GM13976 (cell line): ENCODE measurements at regions not wholly inside any gene's neighbourhood (a gene's known extent, or its start where the extent isn't known, plus 50 kb on each side); places are given as distances from the start of the nearest gene placed in this dataset.
A peak's percentile ranks its signal among the peaks of the same experiment; 100 is the strongest.

Experiments used
- DNase-seq: peaks from one replicate; pipeline ENCODE4 v3.0.0; 2012; ENCODE audit warnings: low spot score
- in situ Hi-C: fragments of 300-500 bp; cut with MboI; formaldehyde crosslinking; loops from one replicate; pipeline ENCODE4 v1.12.0; 2022; ENCODE audit warnings: low sequenced_read_pairs, mixed read lengths, inconsistent platforms; ENCODE audit not compliant: unreplicated experiment
- TF ChIP-seq, protein P1 (sequence below): IDR thresholded peaks from 2 replicates; pipeline ENCODE4 v1.5.1; 2012; ENCODE audit warnings: borderline replicate concordance, mild to moderate bottlenecking; ENCODE audit not compliant: insufficient read depth; ENCODE audit errors: extremely low read depth, missing control alignments, control extremely low read depth

DNA sequence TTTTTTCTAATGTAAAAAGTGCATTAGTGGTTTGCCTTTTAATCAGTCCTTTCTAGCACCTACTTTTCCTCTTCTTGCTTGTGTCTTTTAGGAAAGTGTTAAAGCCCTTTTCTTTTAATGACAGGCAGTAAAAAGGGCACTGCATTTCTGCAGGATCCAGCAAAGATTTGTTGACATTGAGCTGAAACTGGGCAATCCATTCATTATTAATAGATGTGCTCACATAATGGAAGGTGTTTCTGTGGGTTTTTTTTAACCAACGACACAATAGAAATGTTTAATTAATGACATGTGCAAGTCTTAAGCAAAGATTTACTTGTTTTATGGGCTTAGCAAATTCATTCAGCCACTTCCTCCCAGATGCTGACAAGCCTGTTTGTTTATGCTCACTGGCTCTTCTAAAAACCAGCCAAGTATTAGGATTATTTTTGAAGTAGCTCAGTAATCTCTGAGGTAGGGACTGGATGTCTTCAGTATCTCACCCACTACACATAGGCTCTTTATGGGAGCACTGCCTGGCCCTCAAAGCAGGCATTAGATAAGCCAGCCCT is 1201.1 kb downstream of the SORCS1 start:
- no peak for DNase-seq
- in situ Hi-C loops = no loop called here
- TF ChIP-seq, protein P1, sequence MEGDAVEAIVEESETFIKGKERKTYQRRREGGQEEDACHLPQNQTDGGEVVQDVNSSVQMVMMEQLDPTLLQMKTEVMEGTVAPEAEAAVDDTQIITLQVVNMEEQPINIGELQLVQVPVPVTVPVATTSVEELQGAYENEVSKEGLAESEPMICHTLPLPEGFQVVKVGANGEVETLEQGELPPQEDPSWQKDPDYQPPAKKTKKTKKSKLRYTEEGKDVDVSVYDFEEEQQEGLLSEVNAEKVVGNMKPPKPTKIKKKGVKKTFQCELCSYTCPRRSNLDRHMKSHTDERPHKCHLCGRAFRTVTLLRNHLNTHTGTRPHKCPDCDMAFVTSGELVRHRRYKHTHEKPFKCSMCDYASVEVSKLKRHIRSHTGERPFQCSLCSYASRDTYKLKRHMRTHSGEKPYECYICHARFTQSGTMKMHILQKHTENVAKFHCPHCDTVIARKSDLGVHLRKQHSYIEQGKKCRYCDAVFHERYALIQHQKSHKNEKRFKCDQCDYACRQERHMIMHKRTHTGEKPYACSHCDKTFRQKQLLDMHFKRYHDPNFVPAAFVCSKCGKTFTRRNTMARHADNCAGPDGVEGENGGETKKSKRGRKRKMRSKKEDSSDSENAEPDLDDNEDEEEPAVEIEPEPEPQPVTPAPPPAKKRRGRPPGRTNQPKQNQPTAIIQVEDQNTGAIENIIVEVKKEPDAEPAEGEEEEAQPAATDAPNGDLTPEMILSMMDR = no peak

DNA sequence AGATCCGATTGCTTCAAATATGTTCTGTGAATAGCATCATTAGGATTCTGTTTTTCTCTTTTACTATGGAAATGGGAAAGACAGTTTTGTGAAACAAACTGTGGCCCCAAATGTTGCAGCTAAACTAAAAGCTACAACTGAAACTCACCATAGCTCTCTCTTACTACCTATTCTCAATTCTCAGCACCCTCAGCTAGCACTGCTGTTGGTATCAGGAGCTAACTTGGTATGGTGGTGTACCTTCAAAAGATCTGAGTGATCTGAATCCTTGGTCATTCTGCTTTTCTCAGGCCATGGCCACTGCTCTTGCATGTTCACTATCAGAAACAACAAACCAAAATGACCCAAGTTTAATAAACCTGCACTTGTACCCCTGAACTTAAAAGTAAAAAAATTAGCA is 1208.0 kb downstream of the SORCS1 start:
- DNase-seq = no peak
- TF ChIP-seq, protein P1 = no peak
- in situ Hi-C loops = loop anchor here (10.0 kb wide), 1 partner anchor 228 kb away; no protein-coding TSS in a partner anchor

DNA sequence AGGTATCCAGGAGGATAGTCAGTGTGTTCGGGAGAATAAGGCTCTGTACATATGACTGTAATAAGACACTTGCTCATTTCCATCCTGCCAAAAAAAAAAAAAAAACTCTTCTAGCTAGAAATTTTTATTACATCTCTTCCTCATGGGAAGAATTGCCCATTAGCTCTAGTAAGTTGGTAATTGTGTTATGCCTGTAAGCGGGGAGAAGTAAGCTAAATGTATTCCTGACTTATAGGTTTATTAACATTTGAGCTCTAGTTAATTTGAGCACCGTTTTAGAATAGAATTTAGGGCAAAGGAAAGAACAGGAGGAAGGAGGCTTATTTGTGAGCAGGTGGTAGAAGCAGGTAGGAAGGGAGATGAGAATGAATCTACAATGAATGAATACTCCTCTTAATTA is 1210.6 kb downstream of the SORCS1 start:
- TF ChIP-seq, protein P1 = no peak
- in situ Hi-C loops = loop anchor here (10.0 kb wide), 1 partner anchor 231 kb away; no protein-coding TSS in a partner anchor
- DNase-seq = no peak

DNA sequence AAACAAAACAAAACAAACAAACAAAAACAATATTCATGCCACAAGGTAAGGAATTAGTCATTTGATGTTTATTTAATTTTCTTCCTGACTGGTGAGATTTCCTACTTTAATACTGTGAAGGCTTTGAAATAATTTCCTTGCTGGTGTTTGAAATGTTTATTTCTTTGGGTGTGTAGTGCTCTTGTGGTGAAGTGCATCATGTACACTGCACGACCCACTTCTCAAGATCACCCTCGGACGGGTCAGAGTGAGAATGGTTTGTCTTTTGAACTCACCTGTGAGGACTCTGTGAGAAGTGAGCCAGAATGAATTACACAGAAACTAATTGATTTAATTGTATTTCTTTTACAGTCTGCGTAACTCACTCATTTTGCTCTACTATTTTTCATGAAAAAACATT is 1211.5 kb downstream of the SORCS1 start:
- in situ Hi-C loops = loop anchor here (10.0 kb wide), 1 partner anchor 232 kb away; no protein-coding TSS in a partner anchor
- TF ChIP-seq, protein P1 = no peak
- DNase-seq = no peak

DNA sequence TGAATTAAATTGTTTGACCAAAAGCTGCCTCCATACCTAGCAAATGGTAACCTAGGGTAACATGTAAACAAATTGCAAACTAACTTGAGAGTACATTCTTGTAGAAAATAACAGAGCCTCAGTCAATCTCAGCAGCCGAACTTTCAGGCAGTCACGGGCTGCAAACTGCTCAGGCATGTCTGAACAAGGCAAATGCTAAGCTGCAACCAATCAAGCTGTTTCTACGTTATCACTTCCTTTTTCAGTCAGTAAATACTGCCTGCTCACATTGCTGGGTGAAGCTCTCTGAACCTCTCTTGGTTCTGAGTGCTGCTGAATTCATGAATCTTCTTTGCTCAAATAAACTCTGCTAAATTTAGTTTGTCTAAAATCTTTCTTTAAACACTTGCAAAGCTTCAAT is 1212.4 kb downstream of the SORCS1 start:
- TF ChIP-seq, protein P1 = no peak
- in situ Hi-C loops = loop anchor here (10.0 kb wide), 1 partner anchor 233 kb away; no protein-coding TSS in a partner anchor
- DNase-seq = peak; percentile 15

DNA sequence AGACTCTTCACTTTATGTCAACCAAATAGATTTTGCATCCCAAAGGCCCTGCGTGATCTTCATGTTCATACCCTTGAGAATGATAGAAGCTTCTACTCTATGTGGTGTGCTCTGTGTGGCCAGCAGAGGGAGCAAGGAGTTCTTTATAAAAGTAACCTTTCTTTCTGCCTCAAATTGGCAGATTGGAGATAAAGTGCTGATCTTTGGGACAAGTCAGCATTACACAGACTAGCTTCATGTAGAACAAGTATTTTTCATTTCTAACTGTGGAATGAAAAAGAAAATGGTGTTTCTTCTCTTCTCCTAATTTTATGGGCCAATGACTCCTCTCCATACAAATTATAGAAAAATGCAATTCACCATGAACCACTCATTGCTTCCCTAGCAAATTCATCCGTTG is 1214.1 kb downstream of the SORCS1 start:
- TF ChIP-seq, protein P1 = peak; percentile 50
- DNase-seq = peak; percentile 31
- in situ Hi-C loops = loop anchor here (10.0 kb wide), 1 partner anchor 234 kb away; no protein-coding TSS in a partner anchor
